GM23248 (cell line): ENCODE measurements at regions not wholly inside any gene's neighbourhood (a gene's known extent, or its start where the extent isn't known, plus 50 kb on each side); places are given as distances from the start of the nearest gene placed in this dataset.
"Not testable (repeated sequence)": the region's sequence is repeated elsewhere in the genome, so short reads cannot be mapped to it uniquely, and the experiment has no call there.

Source experiments
- DNase-seq: peaks from one replicate; pipeline ENCODE4 v3.0.0-alpha.2; 2015
- H2AFZ ChIP-seq: fragments of 200-600 bp; sonication (generic); 2 replicates; pipeline ENCODE4 v1.6.1; 2016; ENCODE audit warnings: antibody characterized with exemption
- H3F3A ChIP-seq: fragments of 200-600 bp; sonication (generic); 2 replicates; pipeline ENCODE4 v1.6.1; 2016; ENCODE audit warnings: mild to moderate bottlenecking, antibody characterized with exemption, mixed run types; ENCODE audit not compliant: insufficient read depth
- H3K27ac ChIP-seq: fragments of 200-600 bp; sonication (generic); 2 replicates; pipeline ENCODE4 v1.5.1; 2016; ENCODE audit warnings: mild to moderate bottlenecking
- H3K27me3 ChIP-seq: fragments of 200-600 bp; sonication (generic); replicated peaks from 2 replicates; pipeline ENCODE4 v1.6.1; 2016; ENCODE audit warnings: mild to moderate bottlenecking; ENCODE audit not compliant: insufficient read depth
- H3K36me3 ChIP-seq: fragments of 200-600 bp; sonication (generic); 2 replicates; pipeline ENCODE4 v1.6.1; 2016; ENCODE audit warnings: low read depth, mild to moderate bottlenecking
- H3K4me1 ChIP-seq: fragments of 200-600 bp; sonication (generic); 2 replicates; pipeline ENCODE4 v1.6.1; 2016; ENCODE audit warnings: mild to moderate bottlenecking; ENCODE audit not compliant: insufficient read depth
- H3K4me2 ChIP-seq: fragments of 200-600 bp; sonication (generic); one replicate; pipeline ENCODE4 v1.6.1; 2016; ENCODE audit warnings: mild to moderate bottlenecking; ENCODE audit not compliant: unreplicated experiment
- H3K4me3 ChIP-seq: fragments of 200-600 bp; sonication (generic); 2 replicates; pipeline ENCODE4 v1.5.1; 2016; ENCODE audit warnings: mild to moderate bottlenecking
- H3K79me2 ChIP-seq: fragments of 200-600 bp; sonication (generic); 2 replicates; pipeline ENCODE4 v1.6.1; 2016; ENCODE audit warnings: mild to moderate bottlenecking; ENCODE audit not compliant: insufficient read depth
- H3K9ac ChIP-seq: fragments of 200-600 bp; sonication (generic); 2 replicates; pipeline ENCODE4 v1.6.1; 2016; ENCODE audit warnings: mild to moderate bottlenecking
- H3K9me2 ChIP-seq: fragments of 200-600 bp; sonication (generic); 2 replicates; pipeline ENCODE4 v1.6.1; 2016; ENCODE audit warnings: mixed run types, mild to moderate bottlenecking, moderate library complexity; ENCODE audit not compliant: insufficient read depth
- H3K9me3 ChIP-seq: fragments of 200-600 bp; sonication (generic); one replicate; pipeline ENCODE4 v1.6.1; 2017; ENCODE audit warnings: low read depth
- H4K20me1 ChIP-seq: fragments of 200-600 bp; sonication (generic); 2 replicates; pipeline ENCODE4 v1.6.0; 2016; ENCODE audit not compliant: insufficient read depth
- EZH2 ChIP-seq: fragments of 200-600 bp; sonication (generic); IDR thresholded peaks from 2 replicates; pipeline ENCODE4 v1.6.1; 2018; ENCODE audit warnings: antibody characterized with exemption, mild to moderate bottlenecking; ENCODE audit not compliant: insufficient read depth, poor library complexity, severe bottlenecking
- EZH2phosphoT487 ChIP-seq: fragments of 200-600 bp; sonication (generic); IDR thresholded peaks from 2 replicates; pipeline ENCODE4 v1.6.1; 2018; ENCODE audit warnings: antibody characterized with exemption, moderate library complexity, mild to moderate bottlenecking, low read depth; ENCODE audit not compliant: insufficient read depth
- WGBS, 2 experiments: methylation state at CpG; one replicate each; pipeline ENCODE4 v1.1.6; 2015 to 2017; ENCODE audit warnings: low lambda C conversion rate in 2 of 2, low coverage in 1 of 2; ENCODE audit errors: missing lambda C conversion rate in 2 of 2; 5-methylcytosine and 5-hydroxymethylcytosine counted together
- in situ Hi-C: fragments of 300-500 bp; cut with MboI; formaldehyde crosslinking; loops from 2 replicates; pipeline ENCODE4 v1.15.0; 2020

DNA sequence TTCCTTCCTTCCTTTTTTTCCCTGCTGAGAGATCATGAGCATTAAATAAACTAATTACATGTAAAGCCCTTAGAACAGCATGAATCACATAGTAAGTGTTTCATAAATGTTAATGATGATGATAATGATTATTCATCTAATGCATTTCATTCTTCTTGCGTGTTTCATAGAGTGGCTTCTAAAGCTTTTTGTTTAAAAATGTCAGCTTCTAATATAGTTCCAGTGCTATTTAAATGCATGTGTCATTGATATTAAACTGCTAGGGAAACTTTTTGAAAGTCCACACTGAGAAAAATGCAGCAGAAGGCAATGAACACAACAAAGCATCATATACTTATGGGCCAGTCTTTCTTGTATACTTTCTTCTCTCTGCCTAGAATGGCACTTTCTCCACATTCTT lies 894.8 kb downstream of the REEP3 start:
- Histone ChIP-seq H4K20me1 (no peaks in the 10 kb centered on the region), H3K9me3 (no peaks in the 10 kb centered on the region), H3K4me1 (no peaks in the 10 kb centered on the region), H3K27ac (no peak overlapping the region), H2AFZ (no peak overlapping the region), H3K4me2 (no peak overlapping the region), H3K9ac (no peak overlapping the region), H3K36me3 (no peaks in the 10 kb centered on the region), H3K27me3 (no peaks in the 10 kb centered on the region), H3K79me2 (no peaks in the 10 kb centered on the region), H3K4me3 (no peak overlapping the region), H3K9me2 (no peaks in the 10 kb centered on the region), H3F3A (no peaks in the 10 kb centered on the region)
- TF ChIP-seq EZH2 (no peak), EZH2phosphoT487 (no peak)
- no peak for DNase-seq
- WGBS, 2 experiments = 29 to 48% methylated on average over 1 of the region's 1 CpG
- in situ Hi-C loops = no loop called here

DNA sequence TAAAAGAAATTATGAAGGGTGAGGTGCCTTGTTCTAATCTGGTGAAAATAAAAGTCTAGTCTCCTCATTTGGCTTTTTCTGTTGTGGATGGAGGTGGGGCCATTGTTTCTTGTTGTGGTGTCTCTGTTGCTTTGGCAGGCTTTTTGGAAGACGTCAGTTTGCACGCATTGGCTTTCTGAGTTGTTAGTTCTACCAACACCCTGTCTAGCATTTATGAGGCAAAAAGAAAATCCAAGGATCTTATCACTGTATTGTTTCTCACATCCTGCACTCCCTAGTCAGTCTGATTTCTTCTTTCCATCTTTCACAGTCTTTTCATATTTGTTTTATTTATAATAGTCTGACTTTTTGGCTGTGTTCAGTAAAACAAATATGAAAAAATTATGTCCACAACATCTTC lies 898.3 kb downstream of the REEP3 start:
- Histone ChIP-seq H3K79me2 (no peaks in the 10 kb centered on the region), H3K4me3 (no peak overlapping the region), H3F3A (no peaks in the 10 kb centered on the region), H3K36me3 (no peaks in the 10 kb centered on the region), H3K9me2 (no peaks in the 10 kb centered on the region), H4K20me1 (no peaks in the 10 kb centered on the region), H2AFZ (no peak overlapping the region), H3K27me3 (no peaks in the 10 kb centered on the region), H3K4me1 (no peaks in the 10 kb centered on the region), H3K4me2 (no peak overlapping the region), H3K9me3 (no peaks in the 10 kb centered on the region), H3K27ac (no peak overlapping the region), H3K9ac (no peak overlapping the region)
- TF ChIP-seq EZH2phosphoT487 = no peak
- 22 to 32% methylated on average over 2 of the region's 2 CpGs for WGBS, 2 experiments
- in situ Hi-C loops = no loop called here
- DNase-seq = no peak

DNA sequence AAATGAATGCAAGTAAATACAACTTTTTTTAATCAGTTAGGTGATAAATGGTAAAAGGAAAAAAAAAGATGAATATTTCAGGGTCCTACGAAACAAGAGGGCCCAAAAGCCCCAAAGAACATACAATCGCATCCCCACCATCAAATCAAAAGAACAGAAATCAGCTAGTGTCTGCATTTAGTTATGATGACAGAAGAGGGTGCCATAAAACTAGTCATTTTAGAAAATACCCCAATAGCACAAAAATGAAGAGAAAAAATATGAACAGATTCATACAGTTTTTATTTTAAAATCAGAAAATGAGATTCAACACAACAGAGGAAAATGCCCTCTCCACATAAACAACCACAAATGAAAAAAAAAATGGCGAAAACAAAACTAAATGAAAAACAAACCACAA lies 905.5 kb downstream of the REEP3 start:
- Histone ChIP-seq H4K20me1 (no peaks in the 10 kb centered on the region), H3K9me2 (no peaks in the 10 kb centered on the region), H2AFZ (no peak overlapping the region), H3K79me2 (no peaks in the 10 kb centered on the region), H3K9me3 (peaks cover 5% of the 10 kb centered on the region), H3K27ac (no peak overlapping the region), H3K4me3 (no peak overlapping the region), H3K4me2 (no peak overlapping the region), H3K27me3 (no peaks in the 10 kb centered on the region), H3K36me3 (no peaks in the 10 kb centered on the region), H3K9ac (no peak overlapping the region), H3F3A (no peaks in the 10 kb centered on the region), H3K4me1 (no peaks in the 10 kb centered on the region)
- TF ChIP-seq EZH2phosphoT487 (no peak), EZH2 (no peak)
- 18 to 24% methylated on average over 3 of the region's 3 CpGs for WGBS, 2 experiments
- no peak for DNase-seq
- in situ Hi-C loops = no loop called here

DNA sequence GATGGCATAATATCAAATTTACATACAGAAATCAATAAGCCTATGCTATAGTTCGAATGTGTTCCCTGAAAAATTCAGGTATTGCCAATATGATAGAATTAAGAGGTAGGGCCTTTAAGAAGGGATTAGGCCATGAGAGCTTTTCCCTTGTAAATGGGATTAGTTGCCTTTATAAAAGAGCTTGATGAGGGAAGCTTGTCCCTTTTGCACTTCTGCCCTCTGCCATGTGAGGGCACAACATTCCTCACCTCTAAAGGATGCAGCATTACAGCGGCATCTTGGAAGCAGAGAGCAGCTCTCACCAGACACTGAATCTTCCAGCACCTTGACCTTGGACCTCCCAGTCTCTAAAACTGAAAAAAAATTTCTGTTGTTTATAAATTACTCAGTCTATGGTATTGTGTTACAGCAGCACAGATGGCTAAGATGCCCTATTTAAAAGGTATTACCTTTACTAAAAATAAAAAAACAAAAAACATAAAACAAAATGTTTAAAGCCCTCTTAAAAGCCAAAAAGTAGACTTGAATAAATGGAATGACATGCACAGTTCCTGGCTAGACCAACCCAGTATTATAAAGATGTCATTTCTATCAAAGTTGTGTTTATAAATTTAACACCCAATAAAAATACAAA lies 909.6 kb downstream of the REEP3 start:
- Histone ChIP-seq H3K4me2 (no peak overlapping the region), H3K27ac (no peak overlapping the region), H3K9me3 (peaks cover 5% of the 10 kb centered on the region), H2AFZ (no peak overlapping the region), H3F3A (no peaks in the 10 kb centered on the region), H3K4me3 (no peak overlapping the region), H3K4me1 (no peaks in the 10 kb centered on the region), H4K20me1 (no peaks in the 10 kb centered on the region), H3K36me3 (no peaks in the 10 kb centered on the region), H3K9me2 (no peaks in the 10 kb centered on the region), H3K27me3 (no peaks in the 10 kb centered on the region), H3K79me2 (no peaks in the 10 kb centered on the region), H3K9ac (no peak overlapping the region)
- in situ Hi-C loops = no loop called here
- no peak for TF ChIP-seq EZH2
- TF ChIP-seq EZH2phosphoT487 = no peak
- 2% methylated on average over 2 of the region's 2 CpGs for WGBS, 2 experiments
- DNase-seq = no peak

DNA sequence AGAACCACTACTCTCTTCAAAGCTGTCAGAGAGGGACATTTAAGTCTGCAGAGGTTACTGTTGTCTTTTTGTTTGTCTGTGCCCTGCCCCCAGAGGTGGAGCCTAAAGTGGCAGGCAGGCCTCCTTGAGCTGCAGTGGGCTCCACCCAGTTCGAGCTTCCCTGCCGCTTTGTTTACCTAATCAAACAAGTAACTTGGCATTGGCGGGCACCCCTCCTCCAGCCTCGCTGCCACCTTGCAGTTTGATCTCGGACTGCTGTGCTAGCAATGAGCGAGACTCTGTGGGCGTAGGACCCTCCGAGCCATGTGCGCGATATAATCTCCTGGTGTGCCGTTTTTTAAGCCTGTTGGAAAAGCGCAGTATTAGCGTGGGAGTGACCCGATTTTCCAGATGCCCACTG lies 920.7 kb downstream of the REEP3 start:
- H3K9ac ChIP-seq, H3K36me3 ChIP-seq, H3K9me2 ChIP-seq, H2AFZ ChIP-seq, DNase-seq, H3K27me3 ChIP-seq, H3K27ac ChIP-seq, H3K4me2 ChIP-seq, H3K4me3 ChIP-seq, H3F3A ChIP-seq, H3K9me3 ChIP-seq, H3K79me2 ChIP-seq, in situ Hi-C loops, H4K20me1 ChIP-seq, H3K4me1 ChIP-seq: not testable (repeated sequence)
- WGBS, 2 experiments = 64% methylated on average over 13 to 14 of the region's 14 CpGs
